ENCODE measurements at regions not wholly inside any gene's neighbourhood (a gene's known extent, or its start where the extent isn't known, plus 50 kb on each side); places are given as distances from the start of the nearest gene placed in this dataset.

DNA sequence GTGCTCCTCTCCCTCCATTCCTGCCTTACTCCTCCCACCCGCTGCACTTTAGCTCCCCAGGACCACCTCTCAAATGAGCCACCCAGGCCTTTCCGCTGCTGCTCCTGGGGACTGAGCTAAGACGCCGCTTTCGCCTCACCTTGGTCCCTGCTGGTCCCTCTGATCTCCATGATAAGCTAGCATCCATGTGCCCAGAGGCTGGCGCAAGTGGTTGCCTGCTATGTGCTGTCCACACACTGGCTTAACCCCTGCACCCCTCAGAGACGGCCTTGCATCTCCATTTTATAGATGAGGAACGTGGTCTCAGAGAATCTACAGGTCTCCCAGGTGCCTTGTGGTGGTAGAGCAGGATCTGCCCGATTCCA is 160.1 kb upstream of the PMEPA1 start:
- TF ChIP-seq, protein P1, sequence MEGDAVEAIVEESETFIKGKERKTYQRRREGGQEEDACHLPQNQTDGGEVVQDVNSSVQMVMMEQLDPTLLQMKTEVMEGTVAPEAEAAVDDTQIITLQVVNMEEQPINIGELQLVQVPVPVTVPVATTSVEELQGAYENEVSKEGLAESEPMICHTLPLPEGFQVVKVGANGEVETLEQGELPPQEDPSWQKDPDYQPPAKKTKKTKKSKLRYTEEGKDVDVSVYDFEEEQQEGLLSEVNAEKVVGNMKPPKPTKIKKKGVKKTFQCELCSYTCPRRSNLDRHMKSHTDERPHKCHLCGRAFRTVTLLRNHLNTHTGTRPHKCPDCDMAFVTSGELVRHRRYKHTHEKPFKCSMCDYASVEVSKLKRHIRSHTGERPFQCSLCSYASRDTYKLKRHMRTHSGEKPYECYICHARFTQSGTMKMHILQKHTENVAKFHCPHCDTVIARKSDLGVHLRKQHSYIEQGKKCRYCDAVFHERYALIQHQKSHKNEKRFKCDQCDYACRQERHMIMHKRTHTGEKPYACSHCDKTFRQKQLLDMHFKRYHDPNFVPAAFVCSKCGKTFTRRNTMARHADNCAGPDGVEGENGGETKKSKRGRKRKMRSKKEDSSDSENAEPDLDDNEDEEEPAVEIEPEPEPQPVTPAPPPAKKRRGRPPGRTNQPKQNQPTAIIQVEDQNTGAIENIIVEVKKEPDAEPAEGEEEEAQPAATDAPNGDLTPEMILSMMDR (IDR thresholded peaks at IDR 0.05; ENCODE audit: low read depth, low read length, missing control alignments): no peak
- no peak overlapping the region for H3K4me3 ChIP-seq (replicated peaks; ENCODE audit: low read depth, low read length)
- no peak for DNase-seq (ENCODE audit: extremely low read depth, low read depth)

DNA sequence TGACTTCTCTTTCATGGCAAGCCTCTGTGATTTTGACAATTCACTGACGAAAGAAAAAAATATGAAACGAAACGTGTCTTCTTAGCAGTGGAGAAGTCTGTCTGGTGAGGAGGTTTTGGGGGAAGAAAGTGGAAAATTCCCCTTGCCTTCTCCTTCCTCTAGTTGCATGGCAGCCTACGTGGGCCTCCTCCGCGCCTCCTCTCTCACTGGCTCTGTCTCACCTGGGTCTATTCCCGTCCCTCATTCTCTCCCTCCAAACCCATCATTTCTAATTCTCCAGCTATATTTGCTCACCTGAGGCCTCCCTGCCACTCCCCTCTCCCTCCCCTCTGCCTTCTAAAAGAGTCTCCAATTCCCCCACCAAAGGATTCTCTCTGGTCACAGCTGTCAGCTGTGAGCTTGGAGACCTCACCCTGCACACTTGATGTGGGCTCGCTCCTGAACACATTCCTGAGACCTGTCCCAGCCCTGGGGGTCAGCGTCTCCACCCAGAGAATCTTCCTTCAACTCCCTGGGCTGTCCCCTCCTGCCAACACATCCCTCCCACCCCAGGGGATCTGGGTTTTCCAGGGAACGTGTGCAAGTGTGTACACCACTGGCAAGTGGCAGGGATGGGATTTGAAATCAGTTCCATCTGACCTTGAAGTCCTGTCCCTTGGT is 159.6 kb upstream of the PMEPA1 start:
- no peak for DNase-seq (ENCODE audit: extremely low read depth, low read depth)
- H3K4me3 ChIP-seq (replicated peaks; ENCODE audit: low read depth, low read length): no peak overlapping the region
- TF ChIP-seq, protein P1 (IDR thresholded peaks at IDR 0.05; ENCODE audit: low read depth, low read length, missing control alignments): no peak

DNA sequence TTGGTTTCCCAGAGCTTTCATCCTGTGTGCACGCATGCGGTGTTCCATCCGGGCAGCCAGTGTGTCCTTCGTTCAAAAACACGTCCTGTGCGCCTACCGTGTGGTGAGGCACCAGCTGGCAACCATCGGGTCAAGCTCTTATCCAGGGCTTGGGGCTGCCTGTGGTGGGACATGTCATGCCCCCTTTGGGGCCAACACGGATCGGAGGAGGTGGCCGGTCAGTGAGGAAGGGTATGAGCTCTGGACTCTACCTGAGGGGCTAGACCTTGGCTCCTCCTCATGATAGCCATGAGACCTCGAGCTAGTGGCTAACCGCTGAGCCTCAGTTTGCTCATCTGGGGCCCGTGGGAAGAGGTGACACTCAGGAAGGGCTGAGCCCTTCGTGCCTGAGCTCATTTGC is 158.5 kb upstream of the PMEPA1 start:
- no peak overlapping the region for H3K4me3 ChIP-seq (replicated peaks; ENCODE audit: low read depth, low read length)
- no peak for DNase-seq (ENCODE audit: extremely low read depth, low read depth)
- TF ChIP-seq, protein P1 (IDR thresholded peaks at IDR 0.05; ENCODE audit: low read depth, low read length, missing control alignments): no peak

DNA sequence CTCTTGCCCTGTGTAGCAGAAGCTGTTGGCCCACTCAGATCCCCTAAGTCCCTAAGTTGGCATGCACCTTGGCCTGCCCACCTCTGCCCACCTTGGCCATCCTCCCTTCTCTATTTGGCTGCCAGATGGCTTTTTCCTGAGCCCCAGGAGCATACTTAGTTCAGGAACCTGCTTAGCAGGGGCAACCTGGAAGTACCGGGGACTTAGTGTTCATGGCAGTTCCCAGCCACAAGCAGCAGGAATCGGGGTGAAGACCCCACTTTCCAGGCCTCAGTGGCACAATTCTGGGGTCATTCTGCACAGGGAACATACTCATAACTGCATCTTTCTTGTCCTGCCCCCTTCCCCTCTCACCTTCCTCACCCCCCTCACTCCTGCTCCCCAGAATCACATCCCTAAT is 158.0 kb upstream of the PMEPA1 start:
- no peak overlapping the region for H3K4me3 ChIP-seq (replicated peaks; ENCODE audit: low read depth, low read length)
- no peak for DNase-seq (ENCODE audit: extremely low read depth, low read depth)
- TF ChIP-seq, protein P1 (IDR thresholded peaks at IDR 0.05; ENCODE audit: low read depth, low read length, missing control alignments): no peak

DNA sequence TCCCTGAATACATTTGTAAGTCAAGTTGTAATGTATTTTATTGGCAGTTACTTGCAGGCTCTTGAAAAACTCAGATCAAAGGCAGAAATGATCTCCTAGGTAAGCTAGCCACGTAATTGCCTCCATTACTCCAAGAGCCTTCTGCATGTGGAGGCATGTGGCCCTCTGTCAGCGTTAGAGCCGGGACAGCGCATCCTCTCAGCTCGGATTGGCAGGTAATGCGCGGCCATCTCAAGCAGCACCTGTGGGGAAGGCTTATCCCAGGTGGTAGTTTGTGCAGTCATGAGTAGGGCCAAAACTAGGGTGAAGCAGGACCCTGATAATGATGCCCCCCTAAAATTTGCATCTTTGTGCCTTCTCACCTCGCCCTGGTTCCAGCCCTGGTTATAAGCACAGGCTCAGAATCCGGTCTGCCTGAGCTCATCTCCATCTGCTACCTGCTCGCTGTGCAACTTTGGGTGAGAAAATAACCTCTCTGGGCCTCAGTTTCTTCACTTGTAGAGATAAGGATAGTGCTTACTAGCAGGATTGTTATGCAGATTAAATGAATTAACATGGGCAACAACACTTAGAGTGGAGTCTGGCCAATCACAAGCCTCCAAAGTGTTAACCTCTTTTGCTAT is 157.5 kb upstream of the PMEPA1 start:
- TF ChIP-seq, protein P1 (IDR thresholded peaks at IDR 0.05; ENCODE audit: low read depth, low read length, missing control alignments): no peak
- DNase-seq (ENCODE audit: extremely low read depth, low read depth): no peak
- no peak overlapping the region for H3K4me3 ChIP-seq (replicated peaks; ENCODE audit: low read depth, low read length)

DNA sequence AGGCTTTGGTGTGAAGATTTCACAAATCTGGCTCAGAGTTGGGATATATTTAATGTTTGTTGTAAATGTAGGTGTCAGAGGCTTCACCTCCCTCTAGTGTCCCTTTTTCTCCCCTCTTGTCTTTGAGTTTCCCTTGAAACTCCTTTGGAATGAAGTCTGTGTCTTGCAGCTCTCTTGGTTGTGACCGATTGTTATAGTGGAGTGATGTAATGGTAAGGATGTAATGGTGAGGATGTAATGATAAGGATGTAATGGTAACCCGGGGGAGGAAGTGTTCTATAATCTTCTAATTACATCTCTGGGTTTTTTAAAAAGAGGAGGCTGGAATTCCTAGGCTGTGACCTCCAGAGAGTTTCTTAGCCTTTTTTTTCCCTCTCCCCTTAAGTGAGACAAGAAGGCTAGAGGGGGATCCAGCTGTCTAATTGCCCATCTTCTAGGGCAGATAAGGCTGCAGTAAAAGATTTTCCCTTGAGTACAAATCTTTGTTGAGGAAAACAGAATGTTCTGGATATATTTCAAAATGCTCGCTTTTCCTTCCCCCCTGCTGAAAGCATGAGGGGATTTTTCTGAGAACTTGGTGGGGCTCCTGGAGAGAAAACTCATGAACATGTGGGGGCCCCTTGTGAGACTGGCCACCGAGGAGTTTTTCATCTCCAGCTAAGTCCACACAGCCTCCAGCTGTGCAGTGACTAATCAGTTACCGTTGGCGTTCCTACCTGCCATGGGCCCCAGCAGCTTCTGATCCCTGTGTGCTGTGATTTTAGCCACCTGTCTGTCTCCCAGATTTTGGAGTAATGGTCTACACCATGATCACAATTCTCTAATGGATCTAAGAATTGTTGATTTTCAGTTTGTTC is 156.7 kb upstream of the PMEPA1 start:
- TF ChIP-seq, protein P1 (IDR thresholded peaks at IDR 0.05; ENCODE audit: low read depth, low read length, missing control alignments): no peak
- no peak overlapping the region for H3K4me3 ChIP-seq (replicated peaks; ENCODE audit: low read depth, low read length)
- no peak for DNase-seq (ENCODE audit: extremely low read depth, low read depth)

Measured in HFF-Myc (cell line).